GM23338 (cell line): ENCODE measurements at regions not wholly inside any gene's neighbourhood (a gene's known extent, or its start where the extent isn't known, plus 50 kb on each side); places are given as distances from the start of the nearest gene placed in this dataset.

ENCODE experiments used
- ATAC-seq: fragments of 200-7000 bp; cut with Tn5 transposase; 3 replicates; pipeline ENCODE4 v1.9.1; 2020
- DNase-seq: peaks from one replicate; pipeline ENCODE4 v3.0.0-alpha.2; 2015; ENCODE audit warnings: low spot score
- H2AFZ ChIP-seq: fragments of 200-600 bp; sonication (generic); 2 replicates; pipeline ENCODE4 v1.8.0; 2016; ENCODE audit warnings: antibody characterized with exemption, mild to moderate bottlenecking, moderate library complexity
- H3F3A ChIP-seq: fragments of 200-600 bp; sonication (generic); replicated peaks from 2 replicates; pipeline ENCODE4 v1.8.0; 2017; ENCODE audit warnings: antibody characterized with exemption, mixed run types, low read depth
- H3K27ac ChIP-seq: fragments of 200-600 bp; sonication (generic); 2 replicates; pipeline ENCODE4 v1.6.1; 2016; ENCODE audit warnings: low read depth
- H3K27me3 ChIP-seq: fragments of 200-600 bp; sonication (generic); 2 replicates; pipeline ENCODE4 v1.8.0; 2016; ENCODE audit warnings: mild to moderate bottlenecking, mixed run types, moderate library complexity; ENCODE audit not compliant: insufficient read depth
- H3K36me3 ChIP-seq: fragments of 200-600 bp; sonication (generic); 2 replicates; pipeline ENCODE4 v1.8.0; 2016; ENCODE audit warnings: mild to moderate bottlenecking; ENCODE audit not compliant: insufficient read depth
- H3K4me1 ChIP-seq: fragments of 200-600 bp; sonication (generic); 2 replicates; pipeline ENCODE4 v1.8.0; 2016; ENCODE audit warnings: mild to moderate bottlenecking, moderate library complexity; ENCODE audit not compliant: insufficient read depth
- H3K4me2 ChIP-seq: fragments of 200-600 bp; sonication (generic); 2 replicates; pipeline ENCODE4 v1.7.1; 2017; ENCODE audit warnings: mixed run types
- H3K4me3 ChIP-seq: fragments of 200-600 bp; sonication (generic); 2 replicates; pipeline ENCODE4 v1.6.1; 2016; ENCODE audit warnings: mixed run types
- H3K79me2 ChIP-seq: fragments of 200-600 bp; sonication (generic); replicated peaks from 2 replicates; pipeline ENCODE4 v1.8.0; 2017; ENCODE audit warnings: mild to moderate bottlenecking; ENCODE audit not compliant: insufficient read depth
- H3K9me2 ChIP-seq: fragments of 200-600 bp; sonication (generic); 2 replicates; pipeline ENCODE4 v1.8.0; 2017; ENCODE audit not compliant: insufficient read depth
- H4K20me1 ChIP-seq: fragments of 200-600 bp; sonication (generic); replicated peaks from 2 replicates; pipeline ENCODE4 v1.8.0; 2017; ENCODE audit warnings: mild to moderate bottlenecking; ENCODE audit not compliant: insufficient read depth
- H3K27ac Mint-ChIP-seq: 2 replicates; pipeline ENCODE4 v1.8.0; 2020; ENCODE audit warnings: inconsistent platforms, mild to moderate bottlenecking, moderate library complexity, mixed read lengths
- H3K27me3 Mint-ChIP-seq: 3 replicates; pipeline ENCODE4 v1.8.0; 2022; ENCODE audit warnings: low read depth, mild to moderate bottlenecking, moderate library complexity, mixed read lengths, inconsistent platforms; ENCODE audit not compliant: insufficient read depth, poor library complexity
- H3K36me3 Mint-ChIP-seq: 3 replicates; pipeline ENCODE4 v1.8.0; 2021; ENCODE audit warnings: low read depth, mild to moderate bottlenecking, inconsistent platforms, moderate library complexity, mixed read lengths
- H3K4me1 Mint-ChIP-seq: 3 replicates; pipeline ENCODE4 v1.8.0; 2020; ENCODE audit warnings: mild to moderate bottlenecking, inconsistent platforms, mixed read lengths
- H3K4me3 Mint-ChIP-seq: 3 replicates; pipeline ENCODE4 v1.8.0; 2021; ENCODE audit warnings: moderate library complexity, mild to moderate bottlenecking, inconsistent platforms, mixed read lengths
- H3K9me3 Mint-ChIP-seq: 3 replicates; pipeline ENCODE4 v1.8.0; 2020; ENCODE audit warnings: moderate library complexity, mild to moderate bottlenecking, inconsistent platforms, mixed read lengths
- CREB1 ChIP-seq: fragments of 250-450 bp; sonication (Bioruptor Pico); IDR thresholded peaks from 2 replicates; pipeline ENCODE4 v1.5.0; 2020; ENCODE audit warnings: low read depth, mild to moderate bottlenecking, moderate library complexity
- EZH2phosphoT487 ChIP-seq: fragments of 200-600 bp; sonication (generic); IDR thresholded peaks from one replicate; pipeline ENCODE4 v1.8.1; 2018; ENCODE audit warnings: antibody characterized with exemption; ENCODE audit not compliant: unreplicated experiment
- JUNB ChIP-seq: IDR thresholded peaks from one replicate; pipeline ENCODE4 v1.6.1; 2016; ENCODE audit warnings: antibody characterized with exemption; ENCODE audit not compliant: unreplicated experiment
- NANOG ChIP-seq: IDR thresholded peaks from 2 replicates; pipeline ENCODE4 v1.6.1; 2016; ENCODE audit warnings: antibody characterized with exemption, borderline replicate concordance
- POLR2AphosphoS5 ChIP-seq: IDR thresholded peaks from 2 replicates; pipeline ENCODE4 v1.6.1; 2016; ENCODE audit warnings: antibody characterized with exemption, low read depth
- STAT1 ChIP-seq: IDR thresholded peaks from one replicate; pipeline ENCODE4 v1.6.1; 2016; ENCODE audit warnings: antibody characterized with exemption; ENCODE audit not compliant: unreplicated experiment
- ZNF114 ChIP-seq: fragments of 250-450 bp; sonication (Bioruptor Pico); IDR thresholded peaks from 2 replicates; pipeline ENCODE4 v1.5.0; 2020; ENCODE audit warnings: mild to moderate bottlenecking, moderate library complexity
- ZNF331 ChIP-seq: fragments of 250-450 bp; sonication (Bioruptor Pico); IDR thresholded peaks from 2 replicates; pipeline ENCODE4 v1.5.0; 2020; ENCODE audit warnings: low read depth, mild to moderate bottlenecking, moderate library complexity
- TF ChIP-seq, protein P1 (sequence below): IDR thresholded peaks from one replicate; pipeline ENCODE4 v1.6.1; 2018; ENCODE audit warnings: antibody characterized with exemption; ENCODE audit not compliant: unreplicated experiment

DNA sequence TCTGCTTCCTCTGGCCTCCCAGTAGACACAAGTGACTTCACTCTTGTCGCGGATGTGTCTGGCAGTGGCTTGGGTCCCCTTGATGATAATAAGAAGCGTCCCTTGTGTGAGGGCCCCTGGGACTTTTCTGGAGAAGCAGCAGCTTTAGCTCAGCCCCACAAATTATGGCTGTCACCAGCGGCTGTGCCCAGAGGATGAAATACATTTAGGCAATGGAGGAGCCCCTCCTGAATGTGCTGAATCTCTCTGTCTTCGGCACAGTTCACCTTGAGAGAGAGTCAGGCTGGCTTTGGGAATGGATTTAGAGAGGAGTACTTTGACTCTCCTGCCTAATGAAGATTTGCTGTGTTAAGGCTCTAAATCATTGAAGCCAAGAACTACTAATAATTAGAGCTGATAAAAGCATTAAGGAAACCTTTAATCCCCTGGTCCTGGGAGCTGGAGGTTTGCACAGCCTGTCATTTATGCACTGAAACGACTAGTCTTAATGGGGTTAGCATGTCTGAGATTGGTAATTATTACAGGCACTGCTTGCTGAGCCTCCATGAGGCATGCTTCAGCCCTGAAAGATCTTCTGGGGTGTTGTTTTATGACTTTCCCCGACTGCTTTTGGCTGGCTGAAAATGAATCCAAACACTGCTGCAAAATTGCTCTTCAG lies 127.0 kb downstream of the TENT4A start:
- Histone ChIP-seq H3K4me1 (no peaks in the 10 kb centered on the region), H2AFZ (no peak overlapping the region), H4K20me1 (no peaks in the 10 kb centered on the region), H3K27ac (no peak overlapping the region), H3K4me2 (no peak overlapping the region), H3K9me2 (no peaks in the 10 kb centered on the region), H3K4me3 (no peak overlapping the region), H3F3A (no peaks in the 10 kb centered on the region), H3K27me3 (no peaks in the 10 kb centered on the region), H3K36me3 (no peaks in the 10 kb centered on the region), H3K79me2 (no peaks in the 10 kb centered on the region)
- ATAC-seq (no peak), DNase-seq (no peak)
- Mint-ChIP-seq H3K4me1 (peaks cover 5% of the 10 kb centered on the region; the same call in 1 of the 3 replicates), H3K36me3 (peaks cover 9% of the 10 kb centered on the region), H3K27me3 (peaks cover 8% of the 10 kb centered on the region), H3K27ac (no peak overlapping the region), H3K9me3 (peaks cover 18% of the 10 kb centered on the region), H3K4me3 (no peak overlapping the region)
- no peak for TF ChIP-seq CREB1 (CRISPR knock-in tag)
- TF ChIP-seq JUNB: no peak
- no peak for TF ChIP-seq ZNF331
- no peak for TF ChIP-seq EZH2phosphoT487
- no peak for TF ChIP-seq NANOG
- TF ChIP-seq ZNF114 (CRISPR knock-in tag): no peak
- TF ChIP-seq POLR2AphosphoS5: no peak
- TF ChIP-seq, protein P1, sequence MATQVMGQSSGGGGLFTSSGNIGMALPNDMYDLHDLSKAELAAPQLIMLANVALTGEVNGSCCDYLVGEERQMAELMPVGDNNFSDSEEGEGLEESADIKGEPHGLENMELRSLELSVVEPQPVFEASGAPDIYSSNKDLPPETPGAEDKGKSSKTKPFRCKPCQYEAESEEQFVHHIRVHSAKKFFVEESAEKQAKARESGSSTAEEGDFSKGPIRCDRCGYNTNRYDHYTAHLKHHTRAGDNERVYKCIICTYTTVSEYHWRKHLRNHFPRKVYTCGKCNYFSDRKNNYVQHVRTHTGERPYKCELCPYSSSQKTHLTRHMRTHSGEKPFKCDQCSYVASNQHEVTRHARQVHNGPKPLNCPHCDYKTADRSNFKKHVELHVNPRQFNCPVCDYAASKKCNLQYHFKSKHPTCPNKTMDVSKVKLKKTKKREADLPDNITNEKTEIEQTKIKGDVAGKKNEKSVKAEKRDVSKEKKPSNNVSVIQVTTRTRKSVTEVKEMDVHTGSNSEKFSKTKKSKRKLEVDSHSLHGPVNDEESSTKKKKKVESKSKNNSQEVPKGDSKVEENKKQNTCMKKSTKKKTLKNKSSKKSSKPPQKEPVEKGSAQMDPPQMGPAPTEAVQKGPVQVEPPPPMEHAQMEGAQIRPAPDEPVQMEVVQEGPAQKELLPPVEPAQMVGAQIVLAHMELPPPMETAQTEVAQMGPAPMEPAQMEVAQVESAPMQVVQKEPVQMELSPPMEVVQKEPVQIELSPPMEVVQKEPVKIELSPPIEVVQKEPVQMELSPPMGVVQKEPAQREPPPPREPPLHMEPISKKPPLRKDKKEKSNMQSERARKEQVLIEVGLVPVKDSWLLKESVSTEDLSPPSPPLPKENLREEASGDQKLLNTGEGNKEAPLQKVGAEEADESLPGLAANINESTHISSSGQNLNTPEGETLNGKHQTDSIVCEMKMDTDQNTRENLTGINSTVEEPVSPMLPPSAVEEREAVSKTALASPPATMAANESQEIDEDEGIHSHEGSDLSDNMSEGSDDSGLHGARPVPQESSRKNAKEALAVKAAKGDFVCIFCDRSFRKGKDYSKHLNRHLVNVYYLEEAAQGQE: no peak

DNA sequence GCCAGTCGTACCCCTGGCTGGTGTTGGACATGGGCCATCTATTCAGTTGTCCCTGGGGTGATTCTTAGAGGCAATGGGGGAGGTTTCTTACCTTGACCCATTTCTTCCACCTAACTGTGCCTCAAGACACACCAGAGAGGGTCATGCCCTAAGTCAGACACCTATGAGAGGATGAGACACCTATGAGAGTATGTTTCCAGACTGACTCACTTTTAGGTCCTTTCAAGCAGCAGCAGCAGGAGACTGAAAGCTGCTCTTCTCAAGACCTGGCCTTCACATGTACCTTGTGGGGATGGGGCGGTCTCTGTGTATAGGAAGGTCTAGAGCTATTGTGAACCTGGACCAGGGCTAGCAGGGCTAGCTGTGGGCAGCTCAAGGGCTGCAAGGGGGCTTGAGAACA lies 130.1 kb downstream of the TENT4A start:
- DNase-seq (no peak), ATAC-seq (no peak)
- H3K36me3 Mint-ChIP-seq: 0 out of 3 replicates have a peak, but pooled peaks cover 2% of the 10 kb centered on the region
- peaks cover 12% of the 10 kb centered on the region; the same call in 2 of the 3 replicates for H3K4me1 Mint-ChIP-seq
- no peak overlapping the region for H3K27ac Mint-ChIP-seq
- H3K9me2 ChIP-seq: no peaks in the 10 kb centered on the region
- no peak overlapping the region for H2AFZ ChIP-seq
- peaks cover 7% of the 10 kb centered on the region for H3K27me3 Mint-ChIP-seq
- no peaks in the 10 kb centered on the region for H4K20me1 ChIP-seq
- no peak overlapping the region for H3K4me2 ChIP-seq
- no peak overlapping the region for H3K4me3 ChIP-seq
- H3K9me3 Mint-ChIP-seq: peaks cover 3% of the 10 kb centered on the region; the same call in 1 of the 3 replicates
- H3K79me2 ChIP-seq: no peaks in the 10 kb centered on the region
- H3K4me1 ChIP-seq: peaks cover 4% of the 10 kb centered on the region; the same call in 1 of the 2 replicates
- TF ChIP-seq ZNF331: no peak
- no peak for TF ChIP-seq CREB1 (CRISPR knock-in tag)
- no peak for TF ChIP-seq ZNF114 (CRISPR knock-in tag)
- no peak for TF ChIP-seq NANOG
- TF ChIP-seq STAT1: no peak
- H3K36me3 ChIP-seq: no peaks in the 10 kb centered on the region
- no peaks in the 10 kb centered on the region for H3K27me3 ChIP-seq
- H3K4me3 Mint-ChIP-seq: no peak overlapping the region
- no peaks in the 10 kb centered on the region for H3F3A ChIP-seq
- H3K27ac ChIP-seq: no peak overlapping the region
